ENCODE measurements at regions not wholly inside any gene's neighbourhood (a gene's known extent, or its start where the extent isn't known, plus 50 kb on each side); places are given as distances from the start of the nearest gene placed in this dataset.

- Histone ChIP-seq H3K4me1 (no peaks in the 10 kb centered on the region), H3K36me3 (no peaks in the 10 kb centered on the region), H3K27ac (no peak overlapping the region), H3K27me3 (no peaks in the 10 kb centered on the region), H3K4me3 (no peak overlapping the region), H3K9me3 (peaks cover 0 to 2% of the 10 kb centered on the region in 2 donors)
- DNase-seq (no peak), ATAC-seq (peak; percentile 34)
- no peak for TF ChIP-seq CTCF (IDR thresholded peaks at IDR 0.05)
- intact Hi-C loops (cut with DNase I) = no loop called here
These were observed 107.8 kb upstream of the PDHA2 start for GRCh38 chr4:95732061-95732460.

GRCh38 chr4:95729596-95729995, 110.3 kb upstream of the PDHA2 start:
- peaks cover 0 to 2% of the 10 kb centered on the region in 2 donors for H3K9me3 ChIP-seq
- ATAC-seq (no peak), DNase-seq (no peak)
- H3K4me3 ChIP-seq = no peak overlapping the region
- no peak for TF ChIP-seq CTCF (IDR thresholded peaks at IDR 0.05)
- H3K36me3 ChIP-seq = no peaks in the 10 kb centered on the region
- intact Hi-C loops (cut with DNase I) = no loop called here
- no peak overlapping the region for H3K27ac ChIP-seq
- H3K4me1 ChIP-seq = no peaks in the 10 kb centered on the region
- no peaks in the 10 kb centered on the region for H3K27me3 ChIP-seq

GRCh38 chr4:95728145-95728544, 111.7 kb upstream of the PDHA2 start:
- Histone ChIP-seq H3K4me3 (no peak overlapping the region), H3K36me3 (no peaks in the 10 kb centered on the region), H3K27ac (no peak overlapping the region), H3K27me3 (no peaks in the 10 kb centered on the region), H3K9me3 (no peaks in the 10 kb centered on the region), H3K4me1 (no peaks in the 10 kb centered on the region)
- no peak for TF ChIP-seq CTCF (IDR thresholded peaks at IDR 0.05)
- ATAC-seq (peak; percentile 21), DNase-seq (no peak)
- intact Hi-C loops (cut with DNase I) = no loop called here

GRCh38 chr4:95715830-95716229, 124.1 kb upstream of the PDHA2 start:
- intact Hi-C loops (cut with DNase I) = no loop called here
- Histone ChIP-seq H3K36me3 (no peaks in the 10 kb centered on the region), H3K4me1 (no peaks in the 10 kb centered on the region), H3K9me3 (peaks cover 0 to 1% of the 10 kb centered on the region in 2 donors), H3K27ac (no peak overlapping the region), H3K27me3 (no peaks in the 10 kb centered on the region), H3K4me3 (no peak overlapping the region)
- ATAC-seq (no peak), DNase-seq (no peak)
- TF ChIP-seq CTCF (IDR thresholded peaks at IDR 0.05) = no peak

- H3K4me1 ChIP-seq = no peaks in the 10 kb centered on the region
- ATAC-seq = no peak
- intact Hi-C loops (cut with DNase I) = no loop called here
- H3K9me3 ChIP-seq = peaks cover 0 to 1% of the 10 kb centered on the region in 2 donors
- no peaks in the 10 kb centered on the region for H3K27me3 ChIP-seq
- no peak for TF ChIP-seq CTCF (IDR thresholded peaks at IDR 0.05)
- no peaks in the 10 kb centered on the region for H3K36me3 ChIP-seq
- H3K4me3 ChIP-seq = no peak overlapping the region
- no peak for DNase-seq
- H3K27ac ChIP-seq = no peak overlapping the region
These were observed 125.3 kb upstream of the PDHA2 start for GRCh38 chr4:95714571-95714970.

All from left lung (tissue), 4 donors.